ENCODE measurements at regions not wholly inside any gene's neighbourhood (a gene's known extent, or its start where the extent isn't known, plus 50 kb on each side); places are given as distances from the start of the nearest gene placed in this dataset.

DNA sequence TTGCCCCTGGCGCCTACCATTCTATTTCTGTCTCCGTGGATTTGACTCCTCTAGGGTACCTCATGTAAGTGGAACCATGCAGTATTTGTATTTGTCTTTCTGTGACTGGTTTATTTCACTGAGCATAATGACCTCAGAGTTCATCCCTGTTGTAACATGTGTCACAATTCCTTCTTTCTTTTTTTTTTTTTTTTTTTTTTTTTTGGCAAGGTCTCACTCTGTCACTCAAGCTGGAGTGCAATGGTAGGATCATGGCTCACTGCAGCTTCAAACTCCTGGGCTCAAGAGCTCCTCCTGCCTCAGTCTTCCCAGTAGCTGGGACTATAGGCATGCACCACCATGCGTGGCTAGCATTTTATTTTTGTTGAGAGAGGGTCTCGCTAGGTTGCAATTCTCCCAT, 74.0 kb upstream of the SEPTIN5 start:
- in situ Hi-C loops (cut with MboI; ENCODE audit: low sequenced_read_pairs), result no loop called here

DNA sequence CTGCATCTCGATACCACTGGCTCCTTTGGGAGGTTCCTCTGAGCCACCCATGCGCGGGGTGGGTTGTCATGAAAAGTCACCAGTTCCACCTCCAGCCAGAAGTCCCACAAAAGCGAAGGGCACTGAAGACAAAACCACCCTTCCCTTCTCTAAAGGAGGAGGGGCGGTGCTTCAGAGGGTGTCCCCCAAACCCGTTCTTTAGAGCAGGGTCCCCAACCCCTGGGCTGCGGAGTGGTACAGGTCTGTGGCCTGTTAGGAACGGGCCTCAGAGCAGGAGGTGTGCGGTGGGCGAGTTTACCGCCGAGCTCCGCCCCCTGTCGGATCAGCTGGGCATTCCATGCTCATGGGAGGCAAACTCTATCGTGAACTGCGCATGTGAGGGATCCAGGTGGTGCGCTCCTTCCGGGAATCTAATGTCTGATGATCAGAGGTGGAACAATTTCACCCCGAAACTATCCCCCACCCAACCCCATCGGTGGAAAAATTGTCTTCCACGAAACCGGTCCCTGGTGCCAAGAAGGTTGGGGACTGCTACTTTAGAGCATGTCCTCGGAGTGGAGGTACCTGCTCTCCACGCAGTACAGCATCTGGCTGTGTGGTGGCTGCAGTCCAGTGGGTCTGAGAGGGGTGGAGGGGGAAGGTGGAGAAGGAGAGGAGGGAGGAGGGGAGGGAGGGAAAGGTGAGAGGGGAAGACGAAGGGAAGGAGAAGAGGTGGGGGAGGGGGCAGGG, 72.9 kb upstream of the SEPTIN5 start:
- in situ Hi-C loops (cut with MboI; ENCODE audit: low sequenced_read_pairs), result no loop called here

DNA sequence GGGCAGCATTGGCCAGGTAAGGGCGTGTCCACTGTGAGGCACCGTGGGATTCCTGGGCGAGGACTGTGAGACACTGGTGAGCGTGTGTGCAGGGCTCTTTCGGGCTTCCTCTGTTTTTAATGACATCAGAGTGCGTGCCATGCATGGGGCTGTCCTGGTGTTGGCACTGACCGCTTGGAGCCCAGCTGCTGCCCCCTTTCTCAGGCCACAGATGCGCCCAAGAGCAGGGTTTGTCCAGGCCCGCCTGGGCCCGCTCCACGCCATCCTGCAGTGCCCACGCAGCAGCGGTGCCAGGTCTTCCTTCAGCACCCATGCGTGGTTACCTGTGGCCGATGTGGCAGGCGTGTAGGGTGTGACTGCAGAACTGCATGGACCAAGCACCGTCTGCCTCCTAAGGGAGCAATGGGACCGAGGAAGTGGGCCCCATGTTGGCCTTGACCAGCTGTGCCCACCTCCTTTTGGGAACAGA, 72.3 kb upstream of the SEPTIN5 start:
- in situ Hi-C loops (cut with MboI; ENCODE audit: low sequenced_read_pairs), result no loop called here

DNA sequence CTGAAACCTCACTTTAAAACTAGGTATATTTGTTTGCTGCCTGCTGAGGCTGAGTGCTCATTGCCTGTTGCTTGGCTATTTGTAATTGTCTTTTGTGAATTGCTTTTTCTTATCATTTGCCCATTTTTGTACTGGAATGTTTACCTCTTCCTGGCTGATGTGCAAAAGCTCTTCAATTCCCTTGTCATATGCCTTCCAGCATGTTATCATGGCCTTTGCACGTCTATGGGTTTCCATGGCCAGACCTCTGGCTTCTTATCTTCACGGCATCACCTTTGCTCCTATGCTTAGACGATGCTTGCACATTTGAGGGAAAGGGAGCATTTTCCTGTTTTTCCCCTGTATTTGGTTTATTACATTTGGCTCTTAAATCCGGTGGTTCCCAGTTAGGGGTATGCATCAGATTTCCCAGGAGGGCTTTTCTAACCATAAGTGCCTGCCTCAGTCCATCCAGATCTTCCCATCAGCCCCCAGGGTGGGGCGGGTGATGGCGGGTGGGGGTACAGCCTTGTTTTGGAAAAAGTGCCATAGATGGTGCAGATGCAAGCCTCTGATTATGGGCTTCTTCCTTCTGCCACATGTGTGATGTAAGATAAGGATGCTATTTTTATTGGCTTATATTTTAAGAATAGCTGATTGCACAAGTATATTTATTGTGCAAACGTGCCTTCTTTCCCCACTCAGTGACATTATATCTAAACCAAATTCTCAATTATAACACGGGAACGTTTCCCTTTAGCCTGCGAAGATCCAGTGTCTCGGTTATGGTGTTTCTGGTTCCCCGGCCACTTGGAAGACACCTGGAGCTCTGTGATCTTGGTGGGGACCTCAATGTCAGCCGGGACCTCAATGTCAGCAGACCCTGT, 70.6 kb upstream of the SEPTIN5 start:
- in situ Hi-C loops (cut with MboI; ENCODE audit: low sequenced_read_pairs), result no loop called here

DNA sequence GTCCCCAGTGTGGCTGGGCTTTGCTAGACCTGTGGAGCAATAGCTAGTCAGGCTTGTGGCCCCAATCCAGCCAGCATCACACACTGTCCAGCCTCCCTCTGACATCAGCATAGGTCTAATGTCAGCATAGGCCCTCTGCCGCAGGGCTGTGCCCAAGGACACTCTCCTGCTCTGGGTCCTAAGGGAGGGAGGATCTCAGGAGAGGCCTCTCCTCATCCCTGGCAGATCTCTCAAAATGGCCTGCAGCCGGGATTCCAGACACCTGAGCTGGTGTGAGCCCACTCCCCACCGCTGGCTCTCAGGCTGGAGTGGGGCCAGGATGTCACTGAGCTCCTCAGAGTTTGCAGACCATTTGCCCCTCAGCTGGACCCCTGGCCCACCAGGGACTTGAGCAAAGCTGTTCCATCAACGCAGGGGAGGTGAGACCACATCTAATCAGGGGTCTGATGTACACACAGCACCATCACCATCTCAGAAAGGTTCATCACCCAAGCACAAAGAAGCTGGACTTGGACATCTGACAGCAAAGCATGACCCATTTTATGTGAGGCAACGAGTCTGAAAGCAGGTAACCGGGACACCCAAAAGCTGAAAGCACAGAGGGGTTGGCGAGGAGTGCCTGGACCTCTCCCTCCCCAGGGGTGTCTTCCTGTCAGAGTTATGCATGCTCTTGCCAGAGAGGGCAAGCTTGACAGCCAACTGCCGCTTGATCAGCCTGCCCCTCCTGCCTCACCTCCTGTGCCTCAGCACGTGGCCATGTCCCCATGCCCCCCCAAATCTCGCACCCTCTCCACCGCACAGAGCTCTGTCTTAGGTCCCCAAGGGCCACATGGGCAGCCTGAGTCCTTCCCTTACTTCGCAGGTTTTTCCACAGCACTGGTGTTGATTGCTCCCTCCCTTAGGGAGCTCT, 69.7 kb upstream of the SEPTIN5 start:
- in situ Hi-C loops (cut with MboI; ENCODE audit: low sequenced_read_pairs), result no loop called here

DNA sequence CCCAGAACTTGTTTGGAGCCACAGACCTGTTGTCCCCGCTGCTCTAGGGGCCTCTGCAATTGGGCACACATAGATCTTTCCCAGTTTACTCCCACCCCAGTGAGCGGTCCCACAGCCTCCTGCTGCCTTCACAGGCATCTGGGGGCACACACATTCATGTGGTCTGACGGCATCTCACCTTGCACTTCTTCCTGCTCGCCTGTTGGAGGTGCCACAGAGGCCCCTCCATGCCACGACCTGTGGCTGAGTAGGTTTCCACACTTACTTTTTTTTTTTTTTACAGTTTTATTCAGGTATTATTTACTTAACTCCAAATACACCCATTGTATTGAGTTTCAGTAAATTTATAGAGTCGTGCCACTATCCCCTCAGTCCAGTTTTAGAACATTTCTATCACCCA, 68.9 kb upstream of the SEPTIN5 start:
- in situ Hi-C loops (cut with MboI; ENCODE audit: low sequenced_read_pairs), result no loop called here

DNA sequence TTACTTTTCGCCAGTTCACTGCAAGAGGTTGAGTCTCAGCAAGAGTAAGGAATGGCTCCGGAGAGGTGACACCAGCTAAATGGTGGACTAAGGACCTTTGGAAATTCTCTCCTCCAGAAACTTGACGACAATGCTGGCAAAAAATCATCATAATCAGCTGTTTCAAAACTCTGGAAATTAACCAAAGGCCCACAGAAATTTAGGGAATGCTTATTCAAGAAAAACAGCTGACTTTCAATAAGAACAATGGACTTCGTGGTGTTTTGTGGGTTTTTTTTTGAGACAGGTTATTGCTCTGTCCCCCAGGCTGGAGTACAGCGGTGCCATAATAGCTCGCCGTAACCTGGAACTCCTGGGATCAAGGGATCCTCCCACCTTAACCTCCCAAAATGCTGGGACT, 68.4 kb upstream of the SEPTIN5 start:
- in situ Hi-C loops (cut with MboI; ENCODE audit: low sequenced_read_pairs), result no loop called here

DNA sequence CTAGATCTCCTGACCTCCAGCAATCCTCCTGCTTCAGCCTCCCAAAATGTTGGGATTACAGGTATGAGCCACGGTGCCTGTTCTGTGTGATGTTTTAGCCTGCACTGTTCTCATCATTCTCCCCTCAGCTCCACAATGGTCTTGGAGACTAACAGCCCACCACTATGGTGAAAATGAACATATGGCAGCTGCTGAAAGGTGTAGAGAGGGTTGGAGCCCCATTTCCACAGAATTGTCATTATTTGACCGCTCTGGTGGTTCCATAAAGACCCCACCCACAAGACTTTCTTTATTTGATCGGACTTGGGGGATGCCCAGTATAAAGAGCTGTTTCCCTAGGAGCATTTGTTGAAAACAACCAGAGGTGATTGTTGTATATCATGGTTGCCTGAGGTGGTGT, 67.9 kb upstream of the SEPTIN5 start:
- in situ Hi-C loops (cut with MboI; ENCODE audit: low sequenced_read_pairs), result no loop called here

DNA sequence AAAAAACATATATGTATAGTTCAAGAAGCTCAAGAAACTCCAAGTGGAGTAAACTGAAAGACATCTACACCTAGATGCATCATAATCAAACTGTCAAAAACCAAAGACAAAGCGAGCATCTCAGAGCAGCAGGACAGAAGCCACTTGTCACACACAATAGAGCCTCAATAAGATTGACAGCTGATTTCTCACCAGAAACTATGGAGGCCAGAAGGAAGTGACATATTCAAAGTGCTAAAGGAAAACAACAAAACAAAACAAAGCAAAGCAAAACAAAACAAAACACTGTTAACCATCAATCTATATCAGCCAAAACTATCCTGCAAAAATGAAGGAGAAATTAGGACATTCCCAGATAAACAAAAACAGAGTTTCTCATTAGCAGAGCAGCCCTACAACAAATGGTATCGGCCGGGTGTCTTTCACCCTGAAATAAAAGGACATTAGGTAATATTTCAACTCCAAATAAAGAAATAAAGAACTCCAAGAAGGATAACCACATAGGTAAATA, 65.8 kb upstream of the SEPTIN5 start:
- in situ Hi-C loops (cut with MboI; ENCODE audit: low sequenced_read_pairs), result no loop called here

DNA sequence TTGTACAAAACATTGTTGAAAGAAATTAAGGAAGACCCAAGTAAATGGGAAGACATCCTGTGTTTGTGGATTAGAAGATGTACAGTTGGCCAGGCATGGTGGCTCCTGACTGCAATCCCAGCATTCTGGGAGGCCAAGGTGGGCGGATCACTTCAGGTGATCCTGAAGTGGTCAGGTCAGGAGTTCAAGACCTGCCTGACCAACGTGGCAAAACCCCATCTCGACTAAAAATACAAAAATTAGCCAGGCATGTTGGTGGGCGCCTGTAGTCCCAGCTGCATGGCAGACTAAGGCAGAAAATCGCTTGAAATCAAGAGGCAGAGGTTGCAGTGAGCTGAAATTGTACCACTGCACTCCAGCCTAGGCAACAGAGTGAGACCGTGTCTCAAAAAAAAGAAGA, 62.0 kb upstream of the SEPTIN5 start:
- in situ Hi-C loops (cut with MboI; ENCODE audit: low sequenced_read_pairs), result loop anchor here (25.0 kb wide), 1 partner anchor 665 kb away; no protein-coding TSS in a partner anchor

DNA sequence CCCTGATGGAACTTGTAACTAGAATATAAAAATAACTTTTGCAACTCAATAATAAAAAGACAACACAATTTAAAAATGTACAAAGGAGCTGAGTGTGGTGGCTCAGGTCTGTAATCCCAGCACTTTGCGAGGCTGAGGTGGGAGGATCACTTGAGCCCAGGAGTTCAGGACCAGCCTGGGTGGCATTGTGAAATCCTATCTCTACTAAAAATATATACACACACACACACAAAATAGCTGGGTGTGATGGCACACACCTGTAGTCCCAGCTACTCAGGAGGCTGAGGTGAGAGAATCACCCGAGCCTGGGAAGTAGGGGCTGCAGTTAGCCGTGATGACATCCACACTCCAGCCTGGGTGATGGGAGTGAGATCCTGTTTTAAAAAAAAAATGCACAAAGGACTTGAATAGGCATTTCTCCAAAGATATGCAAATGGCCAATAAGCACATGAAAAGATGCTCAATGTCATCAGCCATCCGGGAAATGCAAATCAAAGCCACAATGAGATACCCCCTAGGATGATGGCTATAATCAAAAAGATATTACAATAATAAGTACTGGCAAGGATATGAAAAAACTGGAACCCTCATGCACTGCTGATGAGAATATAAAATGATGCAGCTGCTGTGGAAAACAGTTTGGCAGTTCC, 59.8 kb upstream of the SEPTIN5 start:
- in situ Hi-C loops (cut with MboI; ENCODE audit: low sequenced_read_pairs), result loop anchor here (25.0 kb wide), 1 partner anchor 667 kb away; no protein-coding TSS in a partner anchor

DNA sequence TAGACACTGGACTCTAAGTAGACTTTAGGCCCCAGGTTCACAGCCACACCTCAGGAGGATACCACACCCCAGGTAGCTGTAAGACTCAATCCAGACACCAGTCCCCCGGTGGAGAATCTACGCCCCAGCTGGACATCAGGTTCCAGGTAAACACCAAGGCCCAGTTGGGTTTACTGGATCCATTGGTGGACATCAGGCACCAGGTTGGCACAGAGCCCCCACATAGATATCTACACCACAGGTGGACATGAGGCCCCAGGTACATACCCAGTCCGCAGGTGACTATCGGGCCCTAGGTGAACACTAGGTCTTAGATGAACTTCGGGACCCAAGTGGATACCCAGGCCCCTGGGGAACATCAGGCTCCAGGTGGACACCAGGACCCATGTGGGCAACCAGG, 58.9 kb upstream of the SEPTIN5 start:
- in situ Hi-C loops (cut with MboI; ENCODE audit: low sequenced_read_pairs), result loop anchor here (25.0 kb wide), 1 partner anchor 668 kb away; no protein-coding TSS in a partner anchor

DNA sequence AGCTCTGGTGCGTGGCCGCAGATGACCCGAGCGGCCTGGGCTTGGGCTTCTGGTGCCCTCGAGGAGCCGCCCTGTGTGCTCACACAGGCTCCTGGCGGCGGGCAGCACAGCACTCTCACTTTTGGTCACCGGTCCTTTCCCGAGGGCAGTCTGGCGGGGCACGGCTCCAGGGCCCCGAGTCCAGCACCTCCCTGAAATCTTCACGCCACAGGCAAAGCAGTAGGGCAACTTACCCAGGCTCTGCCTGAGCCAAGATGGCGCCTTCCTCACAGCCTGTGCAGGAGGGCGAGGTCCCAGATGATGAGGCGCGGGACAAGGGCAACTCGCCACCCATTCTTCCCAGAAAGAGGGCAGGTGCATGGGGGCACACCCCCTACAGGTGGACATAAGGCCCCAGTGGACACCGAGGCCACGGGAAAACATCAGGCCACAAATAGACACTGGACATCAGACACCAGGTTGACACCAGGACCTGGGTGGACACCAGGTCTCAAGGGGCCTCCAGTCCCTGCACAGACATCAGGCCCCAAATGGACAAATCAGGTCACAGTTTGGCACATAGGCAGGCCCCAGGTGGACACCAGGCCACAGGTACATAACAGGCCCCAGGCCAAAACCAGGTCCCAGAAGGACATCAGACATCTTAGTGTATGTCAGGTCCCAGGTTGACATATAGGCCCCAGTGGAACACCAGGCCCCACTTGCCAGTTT, 57.6 kb upstream of the SEPTIN5 start:
- in situ Hi-C loops (cut with MboI; ENCODE audit: low sequenced_read_pairs), result loop anchor here (25.0 kb wide), 1 partner anchor 669 kb away; no protein-coding TSS in a partner anchor

DNA sequence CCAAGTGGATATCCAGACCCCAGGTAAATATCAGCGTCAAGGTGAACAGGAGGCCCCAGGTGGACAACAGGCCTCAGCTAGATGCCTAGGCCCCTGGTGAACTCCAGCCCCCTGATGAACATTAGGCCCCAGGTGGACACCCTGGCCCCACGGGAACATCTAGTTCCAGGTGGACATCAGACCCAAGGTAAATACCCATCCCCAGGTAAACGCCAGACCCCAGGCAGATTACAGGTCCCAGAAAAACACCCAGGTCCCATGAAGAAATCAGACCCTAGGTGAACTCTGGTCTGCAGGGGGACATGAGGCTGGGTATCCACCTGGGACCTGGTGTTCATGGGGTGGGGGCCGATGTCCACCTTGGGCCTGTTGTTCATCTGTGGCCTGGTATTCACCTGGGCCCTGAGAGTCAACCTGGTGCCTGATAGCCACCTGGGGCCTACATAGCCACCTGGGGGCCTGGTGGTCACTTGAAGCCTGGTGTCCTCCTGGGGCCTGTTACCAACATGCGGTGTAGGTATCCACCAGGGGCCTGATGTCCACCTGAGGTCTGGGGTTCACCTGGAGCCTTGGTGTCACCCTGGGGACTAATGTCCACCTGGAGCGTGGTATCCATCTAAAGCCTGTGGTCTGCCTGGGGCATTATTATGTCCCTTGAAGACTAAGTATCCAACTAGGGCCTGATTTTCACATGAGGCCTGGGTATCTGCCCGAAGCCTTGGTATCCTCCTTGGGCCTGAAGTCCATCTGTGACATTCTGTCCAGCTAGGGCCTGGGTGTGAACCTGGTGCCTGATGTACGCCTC, 56.8 kb upstream of the SEPTIN5 start:
- in situ Hi-C loops (cut with MboI; ENCODE audit: low sequenced_read_pairs), result loop anchor here (25.0 kb wide), 1 partner anchor 670 kb away; no protein-coding TSS in a partner anchor

DNA sequence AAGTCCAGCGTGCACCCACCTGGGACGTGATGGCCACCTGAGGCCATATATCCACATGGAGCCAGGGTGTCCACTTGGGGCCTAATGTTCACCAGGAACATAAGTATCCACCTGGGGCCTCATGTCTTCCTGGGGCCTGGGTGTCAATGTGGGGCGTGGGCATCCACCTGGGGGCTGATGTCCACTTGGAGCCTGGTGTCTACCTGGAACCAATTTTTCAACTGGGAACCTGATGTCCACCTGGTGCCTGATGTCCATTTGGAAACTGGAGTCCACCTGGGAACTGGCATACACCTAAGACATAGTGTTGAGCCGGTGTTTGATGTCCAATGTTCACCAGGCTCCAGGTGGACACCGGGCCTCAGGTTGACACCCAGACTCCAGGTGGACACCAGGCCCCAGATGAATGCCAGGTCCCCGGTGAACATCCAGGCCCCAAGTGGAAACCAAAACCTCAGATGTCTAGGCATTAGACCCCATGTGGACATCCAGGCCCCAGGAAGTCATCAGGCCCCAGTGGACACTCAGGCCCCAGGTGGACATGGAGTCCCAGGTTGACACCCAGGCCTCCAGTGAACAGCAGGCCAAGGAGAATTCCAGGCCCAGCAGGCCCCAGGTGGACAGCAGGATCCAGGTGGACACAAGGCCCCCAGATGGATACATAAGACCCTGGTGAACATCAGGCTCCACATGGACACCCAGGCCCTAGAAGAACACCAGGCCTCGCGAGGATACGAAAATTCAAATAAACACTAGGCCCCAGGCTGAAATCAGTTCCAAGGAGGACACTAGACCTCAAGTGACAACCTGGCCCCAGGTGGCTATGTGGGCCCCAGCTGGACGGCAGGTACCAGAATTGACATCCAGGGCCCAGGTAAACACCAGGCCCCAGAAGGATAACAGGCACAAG, 56.0 kb upstream of the SEPTIN5 start:
- in situ Hi-C loops (cut with MboI; ENCODE audit: low sequenced_read_pairs), result loop anchor here (25.0 kb wide), 1 partner anchor 671 kb away; no protein-coding TSS in a partner anchor

DNA sequence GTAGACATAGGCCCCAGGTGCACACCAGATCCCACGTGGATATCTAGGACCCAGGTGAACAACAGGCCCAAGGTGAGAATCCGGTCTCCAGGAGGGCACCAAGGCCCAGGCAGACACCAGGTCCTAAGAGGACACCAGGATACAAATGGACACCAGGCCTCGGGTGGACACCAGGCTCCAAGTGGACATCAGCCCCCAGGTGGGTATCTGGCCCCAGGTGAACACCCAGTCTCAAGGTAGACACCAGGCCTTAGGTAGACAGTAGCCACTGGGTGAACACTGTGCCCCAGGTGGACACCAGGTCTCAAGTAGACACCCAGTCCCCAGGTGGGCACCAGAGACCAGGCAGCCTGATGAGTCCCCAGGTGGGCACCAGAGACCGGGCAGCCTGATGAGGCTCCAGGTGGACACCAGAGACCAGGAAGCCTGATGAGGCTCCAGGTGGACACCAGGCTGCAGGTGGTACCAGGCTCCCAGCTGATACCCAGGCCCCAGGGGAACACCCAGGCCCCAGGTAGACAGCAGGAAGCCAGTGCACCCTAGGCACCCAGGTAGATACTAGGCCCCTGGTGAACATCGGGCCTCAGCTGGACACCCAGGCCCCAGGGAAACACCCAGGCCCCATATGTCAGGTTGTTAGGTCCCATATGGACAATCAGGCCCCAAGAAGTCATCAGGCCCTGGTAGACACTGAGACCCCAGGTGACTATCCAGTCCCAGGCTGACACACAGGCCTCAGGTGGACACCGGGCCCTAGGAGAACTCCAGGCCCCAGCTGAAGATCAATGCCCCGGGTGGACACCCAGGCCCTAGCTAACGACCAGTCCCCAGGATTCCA, 55.1 kb upstream of the SEPTIN5 start:
- in situ Hi-C loops (cut with MboI; ENCODE audit: low sequenced_read_pairs), result loop anchor here (25.0 kb wide), 1 partner anchor 672 kb away; no protein-coding TSS in a partner anchor
